ENCODE measurements at regions not wholly inside any gene's neighbourhood (a gene's known extent, or its start where the extent isn't known, plus 50 kb on each side); places are given as distances from the start of the nearest gene placed in this dataset.

- no peak for DNase-seq
Observed at GRCh38 chr12:39124768-39125167, 219.4 kb upstream of the CPNE8 start.

- no peak for DNase-seq
Observed at GRCh38 chr12:39123580-39124253, 218.3 kb upstream of the CPNE8 start.

GRCh38 chr12:39122562-39123204 lies 217.3 kb upstream of the CPNE8 start:
- DNase-seq = no peak

- DNase-seq = no peak
Observed at GRCh38 chr12:39116861-39117260, 211.5 kb upstream of the CPNE8 start.

- no peak for DNase-seq
Observed at GRCh38 chr12:39112064-39112463, 206.7 kb upstream of the CPNE8 start.

GRCh38 chr12:39105111-39105510 lies 199.7 kb upstream of the CPNE8 start:
- no peak for DNase-seq

GRCh38 chr12:39103552-39104165 lies 198.3 kb upstream of the CPNE8 start:
- DNase-seq = peak; percentile 74

- DNase-seq = peak; percentile 75
Observed at GRCh38 chr12:39102474-39103209, 197.3 kb upstream of the CPNE8 start.

GRCh38 chr12:39095636-39096330 lies 190.4 kb upstream of the CPNE8 start:
- no peak for DNase-seq

- DNase-seq = no peak
Observed at GRCh38 chr12:39081910-39082309, 176.5 kb upstream of the CPNE8 start.

GRCh38 chr12:39077226-39077625 lies 171.8 kb upstream of the CPNE8 start:
- DNase-seq = no peak

- DNase-seq = no peak
Observed at GRCh38 chr12:39074063-39074462, 168.7 kb upstream of the CPNE8 start.

GRCh38 chr12:39072658-39073057 lies 167.3 kb upstream of the CPNE8 start:
- DNase-seq = no peak

- no peak for DNase-seq
Observed at GRCh38 chr12:39071611-39072010, 166.2 kb upstream of the CPNE8 start.

GRCh38 chr12:39070775-39071174 lies 165.4 kb upstream of the CPNE8 start:
- DNase-seq = no peak

GRCh38 chr12:39065455-39065854 lies 160.1 kb upstream of the CPNE8 start:
- peak; percentile 32 for DNase-seq

GRCh38 chr12:39064708-39065107 lies 159.3 kb upstream of the CPNE8 start:
- DNase-seq = no peak

- DNase-seq = no peak
Observed at GRCh38 chr12:39062266-39062996, 157.0 kb upstream of the CPNE8 start.

- DNase-seq = no peak
Observed at GRCh38 chr12:39061576-39061975, 156.2 kb upstream of the CPNE8 start.

- no peak for DNase-seq
Observed at GRCh38 chr12:39048395-39048794, 143.0 kb upstream of the CPNE8 start.

- DNase-seq = no peak
Observed at GRCh38 chr12:39047539-39048262, 142.3 kb upstream of the CPNE8 start.

GRCh38 chr12:39044754-39045153 lies 139.4 kb upstream of the CPNE8 start:
- no peak for DNase-seq
